ENCODE measurements at regions not wholly inside any gene's neighbourhood (a gene's known extent, or its start where the extent isn't known, plus 50 kb on each side); places are given as distances from the start of the nearest gene placed in this dataset.
"Not testable (repeated sequence)": the region's sequence is repeated elsewhere in the genome, so short reads cannot be mapped to it uniquely, and the experiment has no call there.

DNA sequence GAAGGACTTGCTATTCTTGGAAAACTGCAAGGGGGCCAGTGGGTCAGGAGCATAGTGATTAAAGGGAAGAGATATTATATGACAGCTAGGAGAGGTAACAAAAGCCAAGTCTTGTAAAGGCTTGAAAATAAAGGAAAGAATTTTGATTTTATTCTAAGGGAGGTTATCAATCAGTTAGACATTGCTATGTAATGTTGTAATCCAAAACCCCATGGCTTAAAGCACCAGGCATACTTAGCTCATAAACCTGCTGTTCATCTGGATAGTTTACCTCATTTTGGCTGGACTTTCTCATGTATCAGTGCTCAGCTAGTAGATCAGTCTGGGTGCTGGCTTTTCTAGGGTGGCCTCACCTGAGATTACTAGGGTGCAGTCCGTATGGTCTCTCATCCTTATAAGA, 680.9 kb upstream of the LMO3 start:
- DNase-seq (ENCODE audit: low spot score) = no peak
- in situ Hi-C loops (cut with HindIII; ENCODE audit: low sequenced_read_pairs) = no loop called here

DNA sequence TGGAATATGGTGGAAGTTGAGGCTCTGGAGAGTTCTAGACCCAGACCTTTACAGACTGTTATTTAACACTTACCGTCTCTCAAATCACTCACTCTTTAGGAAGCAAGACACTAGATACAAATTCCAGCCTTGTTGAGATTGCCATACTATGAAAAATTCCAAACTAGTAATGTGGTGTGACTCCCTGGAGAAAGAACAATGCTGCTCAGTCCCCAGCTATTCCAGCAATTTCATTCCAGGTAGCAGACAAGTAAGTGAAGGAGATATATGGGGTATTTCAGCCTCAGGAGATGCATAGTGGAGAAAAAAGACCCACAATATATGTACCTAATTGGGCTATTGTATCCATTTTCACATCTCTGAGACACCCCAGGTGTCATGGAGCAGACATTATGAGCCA, 678.9 kb upstream of the LMO3 start:
- in situ Hi-C loops (cut with HindIII; ENCODE audit: low sequenced_read_pairs) = no loop called here
- no peak for DNase-seq (ENCODE audit: low spot score)

GRCh38 chr12:17283563-17283962, 677.6 kb upstream of the LMO3 start:
- no peak for DNase-seq (ENCODE audit: low spot score)
- in situ Hi-C loops (cut with HindIII; ENCODE audit: low sequenced_read_pairs) = no loop called here

GRCh38 chr12:17282169-17282568, 676.2 kb upstream of the LMO3 start:
- DNase-seq (ENCODE audit: low spot score); in situ Hi-C loops (cut with HindIII; ENCODE audit: low sequenced_read_pairs): not testable (repeated sequence)

DNA sequence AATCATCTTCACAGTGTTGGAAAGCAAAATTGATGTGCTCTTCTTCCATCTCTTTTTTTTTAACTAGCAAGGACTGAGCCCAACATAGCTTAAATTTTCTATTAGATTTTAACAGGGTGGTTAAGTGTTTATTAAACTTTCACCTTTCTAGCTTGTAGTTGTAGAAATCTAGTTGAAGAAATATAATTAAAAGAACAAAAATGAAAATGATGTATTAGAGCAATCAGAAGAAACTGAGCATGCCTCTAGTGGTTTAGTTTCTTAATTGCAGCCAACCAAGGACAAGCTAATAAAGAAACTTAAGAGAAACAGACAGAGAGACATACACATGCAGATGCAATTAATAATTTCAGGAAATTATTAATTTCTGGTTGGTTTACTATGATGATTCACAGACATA, 673.0 kb upstream of the LMO3 start:
- in situ Hi-C loops (cut with HindIII; ENCODE audit: low sequenced_read_pairs) = no loop called here
- DNase-seq (ENCODE audit: low spot score) = no peak

DNA sequence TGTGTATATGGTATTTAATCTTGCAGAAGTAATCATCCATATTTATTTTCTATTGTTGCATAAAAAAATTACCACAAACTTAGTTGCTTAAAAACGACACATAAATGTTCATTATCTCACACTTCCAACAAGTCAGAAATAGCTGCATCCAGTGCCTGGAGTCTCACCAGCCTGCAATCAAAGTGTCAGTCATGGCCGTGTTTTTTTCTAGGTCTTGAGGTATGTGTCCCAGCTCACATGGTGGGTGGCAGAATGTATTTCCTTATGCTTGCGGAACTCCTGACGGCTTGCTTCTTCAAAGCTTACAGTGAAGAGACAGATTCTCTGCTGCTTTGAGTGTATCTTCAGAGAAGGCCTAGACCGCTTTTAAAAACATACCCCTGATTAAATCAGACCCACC, 670.2 kb upstream of the LMO3 start:
- in situ Hi-C loops (cut with HindIII; ENCODE audit: low sequenced_read_pairs) = no loop called here
- DNase-seq (ENCODE audit: low spot score) = no peak

DNA sequence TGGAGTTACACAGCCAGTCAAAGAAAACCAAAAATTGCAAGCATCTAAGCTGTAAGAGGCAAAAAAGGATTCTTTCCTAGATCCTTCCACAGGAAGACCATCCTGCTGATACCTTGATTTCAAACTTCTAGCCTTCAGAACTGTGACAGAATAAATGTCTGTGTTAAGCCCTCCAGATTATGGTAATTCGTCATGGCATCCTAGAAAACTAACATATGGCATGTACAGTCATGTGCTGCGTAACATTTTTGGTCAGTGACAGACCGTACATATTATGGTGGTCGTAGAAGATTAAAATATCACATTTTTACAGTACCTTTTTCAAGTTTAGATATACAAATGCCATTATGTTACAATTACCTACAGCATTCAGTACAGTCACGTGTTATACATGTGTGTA, 660.9 kb upstream of the LMO3 start:
- in situ Hi-C loops (cut with HindIII; ENCODE audit: low sequenced_read_pairs) = no loop called here
- DNase-seq (ENCODE audit: low spot score) = no peak

DNA sequence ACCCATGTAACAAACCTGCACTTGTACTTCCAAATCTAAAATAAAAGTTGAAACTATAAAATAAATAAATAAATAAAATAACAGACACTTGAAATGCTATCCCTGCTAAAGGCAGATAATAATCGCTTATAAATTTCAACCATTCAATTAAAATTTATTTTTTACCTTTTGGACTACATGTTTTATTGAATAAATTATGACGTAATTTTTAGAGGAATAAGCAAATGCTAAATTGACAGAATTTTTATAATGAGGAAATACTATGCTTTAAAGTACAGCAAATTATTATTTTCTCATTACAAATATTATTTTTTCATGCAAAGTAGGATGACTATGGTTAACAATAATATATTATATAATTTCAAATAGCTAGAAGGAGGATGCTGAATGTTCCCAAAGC, 658.6 kb upstream of the LMO3 start:
- in situ Hi-C loops (cut with HindIII; ENCODE audit: low sequenced_read_pairs) = no loop called here
- no peak for DNase-seq (ENCODE audit: low spot score)

DNA sequence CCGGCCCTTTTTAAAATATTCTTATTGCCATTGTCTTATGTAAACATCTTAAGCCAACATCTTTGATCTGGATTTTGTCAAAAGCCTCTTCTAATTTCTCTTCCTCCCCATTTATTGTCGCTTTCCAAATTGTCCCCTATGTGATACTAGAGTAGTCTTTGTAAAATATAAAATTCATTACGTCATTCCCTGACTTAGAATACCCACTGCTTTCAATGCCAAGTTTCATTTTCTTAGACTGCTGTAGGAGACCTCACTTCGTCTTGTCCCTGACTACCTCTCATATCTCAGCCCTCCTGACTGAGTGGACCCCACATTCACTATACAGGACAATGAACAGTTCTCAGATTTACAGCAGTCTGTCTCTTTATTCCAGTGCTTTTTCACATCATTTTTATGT, 633.9 kb upstream of the LMO3 start:
- in situ Hi-C loops (cut with HindIII; ENCODE audit: low sequenced_read_pairs) = no loop called here
- DNase-seq (ENCODE audit: low spot score) = no peak

DNA sequence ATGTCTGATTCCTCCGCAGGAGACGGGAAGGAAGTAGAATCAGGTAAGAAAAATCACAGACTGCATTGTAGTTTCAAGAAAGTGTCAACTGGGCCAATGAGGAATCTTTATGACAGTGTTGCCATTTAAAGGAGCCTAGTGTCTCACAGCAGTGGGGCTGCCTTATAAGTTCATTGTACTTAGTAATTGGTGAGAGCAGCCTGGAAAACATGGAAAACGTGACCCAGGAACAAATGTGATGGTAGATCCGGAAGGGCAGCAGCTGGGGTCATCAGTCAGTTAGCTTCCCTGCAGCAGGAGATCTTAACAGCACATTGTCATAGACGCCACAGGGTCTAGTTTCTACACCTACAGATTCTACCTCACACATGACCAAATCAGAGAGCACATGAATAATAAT, 630.0 kb upstream of the LMO3 start:
- in situ Hi-C loops (cut with HindIII; ENCODE audit: low sequenced_read_pairs) = no loop called here
- DNase-seq (ENCODE audit: low spot score) = no peak

DNA sequence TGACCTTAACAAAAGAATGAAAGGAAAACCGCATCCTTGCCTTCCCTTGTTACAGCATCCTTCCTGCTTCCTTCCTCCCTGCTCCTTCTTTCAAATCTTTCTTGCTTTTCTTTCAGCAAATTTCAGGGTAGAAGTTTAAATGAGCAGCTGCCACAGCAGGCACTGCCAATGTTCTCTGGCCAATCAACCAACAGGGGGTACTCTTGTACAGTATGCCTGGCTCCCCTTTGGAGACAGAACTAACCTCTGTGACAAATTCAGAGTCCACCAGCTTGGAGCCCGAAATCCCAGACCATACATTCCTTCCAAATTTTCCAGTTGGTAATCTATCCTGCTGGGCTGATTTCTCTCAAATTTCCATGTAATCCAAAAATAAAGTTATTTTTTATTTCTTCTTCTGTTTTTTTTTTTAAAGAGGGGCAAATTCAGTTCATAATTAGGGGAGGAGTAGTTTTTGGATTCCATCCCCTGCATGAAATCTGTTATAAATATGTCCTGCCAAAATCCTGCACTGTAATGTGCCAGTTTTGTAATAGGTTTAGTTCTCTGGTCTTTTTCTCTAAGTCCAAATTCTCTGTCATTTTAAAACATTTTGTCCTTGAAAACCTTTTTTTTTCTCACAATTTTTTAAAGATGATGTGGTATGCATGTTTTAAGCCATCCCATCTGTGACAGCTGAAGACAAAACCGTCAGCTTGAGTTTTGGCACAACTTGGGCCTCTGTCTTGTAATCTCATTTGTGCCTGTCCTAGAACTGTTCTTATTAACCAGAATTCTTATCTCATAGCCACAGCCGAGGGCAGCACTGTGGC, 610.0 kb upstream of the LMO3 start:
- in situ Hi-C loops (cut with HindIII; ENCODE audit: low sequenced_read_pairs) = no loop called here
- no peak for DNase-seq (ENCODE audit: low spot score)

DNA sequence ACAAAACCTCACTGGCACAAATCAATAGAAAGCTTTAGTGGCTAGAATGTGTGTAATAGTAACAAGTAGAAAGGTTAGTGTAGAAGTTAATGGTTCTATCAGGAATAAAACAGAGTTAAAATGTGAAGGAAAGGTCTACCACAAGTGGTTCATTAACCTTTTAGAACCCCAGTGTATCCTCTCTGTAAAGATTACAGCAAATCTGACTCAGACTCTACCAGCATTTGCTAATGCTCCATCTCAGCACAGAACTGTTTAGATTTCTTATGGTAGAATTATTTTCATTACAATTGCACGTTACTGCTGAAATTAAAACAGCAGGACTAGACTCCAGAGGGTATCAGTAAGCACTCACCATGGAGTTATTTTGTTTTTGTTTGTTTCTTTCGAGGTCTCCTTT, 609.0 kb upstream of the LMO3 start:
- in situ Hi-C loops (cut with HindIII; ENCODE audit: low sequenced_read_pairs) = no loop called here
- no peak for DNase-seq (ENCODE audit: low spot score)

GRCh38 chr12:17206553-17206952, 600.6 kb upstream of the LMO3 start:
- in situ Hi-C loops (cut with HindIII; ENCODE audit: low sequenced_read_pairs) = no loop called here
- DNase-seq (ENCODE audit: low spot score) = no peak

- in situ Hi-C loops (cut with HindIII; ENCODE audit: low sequenced_read_pairs) = no loop called here
Observed at GRCh38 chr12:17204289-17205054, 598.5 kb upstream of the LMO3 start.

DNA sequence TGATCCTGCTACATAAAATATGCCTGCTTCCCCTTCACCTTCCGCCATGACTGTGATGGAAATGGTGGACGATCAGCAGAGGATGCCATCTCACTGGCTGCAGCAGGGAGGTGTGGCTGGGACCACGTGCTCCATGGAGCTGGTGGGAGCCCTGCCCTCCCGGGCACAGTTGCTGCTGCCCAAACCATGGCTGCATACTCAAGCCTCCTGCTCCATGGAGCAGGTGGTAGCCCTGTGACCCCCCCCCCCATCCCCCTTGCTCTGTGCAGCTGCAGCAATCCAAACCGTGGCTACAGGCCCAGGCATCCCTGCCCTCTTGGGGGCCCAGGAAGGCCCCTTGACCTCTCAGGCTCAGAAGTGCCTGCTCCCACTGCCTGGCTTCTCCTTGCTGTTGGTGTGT, 597.5 kb upstream of the LMO3 start:
- no peak for DNase-seq (ENCODE audit: low spot score)
- in situ Hi-C loops (cut with HindIII; ENCODE audit: low sequenced_read_pairs) = no loop called here

More at GRCh38 chr12:17204289-17205054, 598.5 kb upstream of the LMO3 start:
- no peak for DNase-seq (ENCODE audit: low spot score)

DNA sequence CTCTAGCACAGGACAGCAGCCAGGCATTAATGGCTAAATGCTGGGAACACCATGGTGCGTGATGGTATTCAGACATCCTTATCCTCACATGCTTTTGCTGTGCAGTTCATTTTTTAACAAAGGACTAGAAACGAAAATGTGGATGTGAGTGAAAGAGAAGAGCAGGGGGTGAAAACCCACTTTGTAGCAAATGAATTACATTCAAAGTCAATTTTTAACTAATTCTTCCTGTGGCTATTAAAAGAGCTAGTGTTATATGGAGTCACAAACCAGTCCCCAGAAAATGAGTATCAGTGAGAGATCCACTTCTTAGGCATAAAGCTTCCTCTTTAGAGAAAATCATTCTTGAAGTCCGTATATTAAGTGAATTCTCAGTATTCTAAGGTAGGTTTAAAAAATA, 592.0 kb upstream of the LMO3 start:
- DNase-seq (ENCODE audit: low spot score) = no peak
- in situ Hi-C loops (cut with HindIII; ENCODE audit: low sequenced_read_pairs) = no loop called here

- no peak for DNase-seq (ENCODE audit: low spot score)
- in situ Hi-C loops (cut with HindIII; ENCODE audit: low sequenced_read_pairs) = no loop called here
Observed at GRCh38 chr12:17192721-17193120, 586.8 kb upstream of the LMO3 start.

DNA sequence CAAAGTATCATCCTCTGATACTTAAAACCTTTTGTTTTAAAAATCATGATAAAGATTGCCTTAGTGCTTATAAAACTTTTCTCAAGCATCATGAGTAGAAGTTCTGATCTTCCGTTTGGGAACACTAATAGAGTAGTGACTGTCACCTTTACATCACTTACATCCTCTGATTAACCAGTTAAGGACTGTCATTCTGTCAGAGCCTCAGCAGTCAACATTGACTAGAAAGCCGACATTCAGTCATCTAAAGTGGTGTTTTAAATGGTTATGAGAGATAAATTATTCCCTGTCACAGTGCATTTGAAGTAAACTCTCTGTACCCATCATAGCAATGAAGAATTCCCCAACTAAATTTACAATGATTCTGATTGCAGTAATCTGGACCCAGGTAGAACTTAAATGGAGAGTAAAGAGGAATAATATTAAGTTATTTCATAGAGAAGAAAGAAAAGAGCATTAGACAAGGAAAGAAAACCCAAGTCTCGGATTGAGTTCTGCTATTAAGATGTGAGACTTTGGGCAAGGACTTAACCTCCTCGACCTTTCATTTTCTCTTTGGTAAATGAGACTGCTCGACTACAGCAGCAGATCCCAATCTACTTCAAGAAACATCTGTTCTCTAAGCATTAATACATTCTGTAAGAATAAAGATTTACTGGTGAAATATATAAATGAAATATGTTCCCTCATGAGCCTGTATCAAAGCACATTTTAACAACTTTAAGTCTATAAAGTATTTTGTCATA, 563.9 kb upstream of the LMO3 start:
- in situ Hi-C loops (cut with HindIII; ENCODE audit: low sequenced_read_pairs) = no loop called here
- DNase-seq (ENCODE audit: low spot score) = no peak

DNA sequence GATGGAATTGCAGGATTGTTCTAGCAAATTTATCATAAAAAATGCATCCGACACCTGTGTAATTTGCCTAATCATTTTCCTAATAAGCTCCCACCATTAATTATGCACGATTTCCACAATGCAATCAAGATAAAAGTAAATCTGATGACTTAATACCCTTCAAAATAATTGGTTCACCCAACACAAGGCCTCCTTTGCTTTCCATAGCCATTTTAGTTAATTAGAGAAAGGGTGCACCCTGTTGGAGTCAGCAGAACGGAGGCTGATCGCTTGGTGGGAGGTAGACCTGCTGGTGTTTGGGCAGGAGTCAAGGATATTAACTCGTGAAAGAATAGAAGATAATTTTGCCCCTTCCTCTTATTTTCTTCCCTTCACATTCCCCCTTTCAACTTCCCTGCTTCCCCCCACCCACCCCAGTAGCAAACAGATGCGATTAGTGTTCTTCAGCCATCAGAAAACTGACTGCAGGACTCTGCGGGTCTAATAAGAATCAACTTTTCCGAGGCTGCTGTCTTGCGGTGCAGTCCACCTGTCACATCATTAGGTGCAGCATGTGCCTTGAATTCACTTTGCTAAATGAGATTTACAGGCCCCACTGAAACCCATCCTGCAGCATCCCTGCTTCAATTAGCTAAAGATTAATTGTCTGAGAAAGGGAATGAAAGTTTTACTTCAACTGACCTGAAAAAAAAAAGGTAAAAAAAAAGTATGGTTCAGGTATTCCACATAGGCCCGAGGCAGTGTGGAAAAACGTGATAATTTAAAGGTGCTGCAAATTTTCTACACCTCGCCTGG, 553.7 kb upstream of the LMO3 start:
- in situ Hi-C loops (cut with HindIII; ENCODE audit: low sequenced_read_pairs) = no loop called here
- no peak for DNase-seq (ENCODE audit: low spot score)
